Gastroesophageal sphincter (tissue), 4 donors: ENCODE measurements at regions not wholly inside any gene's neighbourhood (a gene's known extent, or its start where the extent isn't known, plus 50 kb on each side); places are given as distances from the start of the nearest gene placed in this dataset.
"Not testable (repeated sequence)": the region's sequence is repeated elsewhere in the genome, so short reads cannot be mapped to it uniquely, and the experiment has no call there.

Experiments used
- ATAC-seq: fragments of 150-250 bp; one replicate; pipeline ENCODE4 v1.9.1; 2016; ENCODE audit warnings: mild to moderate bottlenecking, moderate library complexity
- H3K27ac ChIP-seq, 4 donors: fragments of 200-600 bp; sonication (generic) in 3 of 4; 1 replicate in 3 of 4; 2 replicates in 1 of 4; pipeline ENCODE4 v1.5.1; 2016 to 2019
- H3K27me3 ChIP-seq: fragments of 200-600 bp; sonication (generic); one replicate; pipeline ENCODE4 v1.5.1; 2019
- H3K36me3 ChIP-seq, 2 donors: fragments of 200-600 bp; sonication (generic); one replicate each; pipeline ENCODE4 v1.5.1; 2019; ENCODE audit warnings: control low read depth in 1 of 2
- H3K4me1 ChIP-seq, 3 donors: fragments of 200-600 bp; sonication (generic); 1 replicate in 2 of 3; 2 replicates in 1 of 3; pipeline ENCODE4 v1.5.1; 2016 to 2019; ENCODE audit warnings: control low read depth in 2 of 3
- H3K4me3 ChIP-seq, 2 donors: fragments of 200-600 bp; sonication (generic); one replicate each; pipeline ENCODE4 v1.5.1; 2019; ENCODE audit warnings: mild to moderate bottlenecking in 1 of 2, moderate library complexity in 1 of 2
- H3K9me3 ChIP-seq, 3 donors: fragments of 200-600 bp; sonication (generic); one replicate each; pipeline ENCODE4 v1.5.1; 2017 to 2019; ENCODE audit warnings: control low read depth in 2 of 3
- EP300 ChIP-seq: sonication (generic); formaldehyde crosslinking; IDR thresholded peaks from one replicate; pipeline ENCODE4 v1.6.1; 2017; ENCODE audit warnings: antibody characterized with exemption, mild to moderate bottlenecking
- POLR2A ChIP-seq, 2 donors: fragments of 450-650 bp; IDR thresholded peaks; one replicate each; pipeline ENCODE4 v1.6.1; 2017; ENCODE audit warnings: antibody characterized with exemption in 2 of 2, mild to moderate bottlenecking in 2 of 2, moderate library complexity in 1 of 2
- POLR2AphosphoS5 ChIP-seq: sonication (generic); formaldehyde crosslinking; IDR thresholded peaks from one replicate; pipeline ENCODE4 v1.6.1; 2017; ENCODE audit warnings: antibody characterized with exemption
- WGBS, 2 donors: methylation state at CpG; one replicate each; pipeline ENCODE4 v1.1.5; 2018; ENCODE audit warnings: low coverage in 1 of 2; 5-methylcytosine and 5-hydroxymethylcytosine counted together
- TF ChIP-seq, protein P1 (sequence below), 4 experiments: fragments of 200-600 bp in 2 of 4; fragments of 450-650 bp in 2 of 4; sonication (generic) in 1 of 4; IDR thresholded peaks; one replicate each; pipeline ENCODE4 v1.5.1; 2017 to 2019; ENCODE audit warnings: antibody characterized with exemption in 4 of 4, mild to moderate bottlenecking in 2 of 4, moderate library complexity in 2 of 4

DNA sequence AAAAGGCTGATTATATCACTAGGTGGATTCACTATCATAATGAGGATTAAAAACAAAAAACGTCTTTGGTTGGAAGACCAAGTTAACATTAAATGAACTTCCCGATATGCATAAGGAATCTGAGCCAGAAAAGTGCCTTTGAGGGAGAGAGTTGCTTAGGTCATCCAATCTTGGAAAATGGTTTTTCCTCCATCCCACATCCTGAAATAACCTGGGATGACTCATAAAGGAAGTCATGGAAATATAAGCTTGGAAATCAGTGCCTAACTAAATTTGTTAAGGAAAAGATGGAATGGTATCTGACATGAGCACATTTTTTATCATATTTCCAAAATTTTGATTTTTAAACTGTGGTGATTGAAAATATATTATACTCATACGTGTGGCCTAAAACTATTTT lies 66.0 kb downstream of the KBTBD8 start:
- H3K4me1 ChIP-seq: no peaks in the 10 kb centered on the region
- no peak overlapping the region for H3K4me3 ChIP-seq
- no peak for ATAC-seq
- WGBS, 2 donors: 56 to 83% methylated on average over 3 of the region's 3 CpGs
- H3K27me3 ChIP-seq: no peaks in the 10 kb centered on the region
- H3K9me3 ChIP-seq: no peaks in the 10 kb centered on the region
- H3K36me3 ChIP-seq: no peaks in the 10 kb centered on the region
- H3K27ac ChIP-seq: no peak overlapping the region
- no peak for TF ChIP-seq POLR2A (IDR thresholded peaks at IDR 0.05)
- TF ChIP-seq, protein P1, sequence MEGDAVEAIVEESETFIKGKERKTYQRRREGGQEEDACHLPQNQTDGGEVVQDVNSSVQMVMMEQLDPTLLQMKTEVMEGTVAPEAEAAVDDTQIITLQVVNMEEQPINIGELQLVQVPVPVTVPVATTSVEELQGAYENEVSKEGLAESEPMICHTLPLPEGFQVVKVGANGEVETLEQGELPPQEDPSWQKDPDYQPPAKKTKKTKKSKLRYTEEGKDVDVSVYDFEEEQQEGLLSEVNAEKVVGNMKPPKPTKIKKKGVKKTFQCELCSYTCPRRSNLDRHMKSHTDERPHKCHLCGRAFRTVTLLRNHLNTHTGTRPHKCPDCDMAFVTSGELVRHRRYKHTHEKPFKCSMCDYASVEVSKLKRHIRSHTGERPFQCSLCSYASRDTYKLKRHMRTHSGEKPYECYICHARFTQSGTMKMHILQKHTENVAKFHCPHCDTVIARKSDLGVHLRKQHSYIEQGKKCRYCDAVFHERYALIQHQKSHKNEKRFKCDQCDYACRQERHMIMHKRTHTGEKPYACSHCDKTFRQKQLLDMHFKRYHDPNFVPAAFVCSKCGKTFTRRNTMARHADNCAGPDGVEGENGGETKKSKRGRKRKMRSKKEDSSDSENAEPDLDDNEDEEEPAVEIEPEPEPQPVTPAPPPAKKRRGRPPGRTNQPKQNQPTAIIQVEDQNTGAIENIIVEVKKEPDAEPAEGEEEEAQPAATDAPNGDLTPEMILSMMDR (IDR thresholded peaks at IDR 0.05): no peak
- no peak for TF ChIP-seq POLR2AphosphoS5
- TF ChIP-seq EP300: no peak

DNA sequence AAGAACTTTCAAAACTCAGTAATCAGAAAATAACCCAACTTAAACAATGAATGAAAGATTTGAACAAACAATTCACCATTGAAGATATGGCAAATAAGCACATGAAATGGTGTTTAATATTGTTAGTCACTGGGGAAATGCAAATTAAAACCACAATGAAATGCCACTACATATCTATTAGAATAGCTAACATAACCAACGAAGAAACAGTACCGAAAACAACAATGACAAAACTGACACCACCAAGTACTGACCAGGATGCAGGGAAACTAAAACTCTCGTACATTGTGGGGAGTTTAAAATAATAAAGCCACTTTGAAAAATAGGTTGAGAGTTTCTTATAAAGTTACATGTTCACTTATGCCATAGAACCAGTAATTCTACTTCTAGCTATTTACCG lies 69.1 kb downstream of the KBTBD8 start:
- Histone ChIP-seq H3K4me3 (no peak overlapping the region), H3K4me1 (no peaks in the 10 kb centered on the region), H3K27me3 (no peaks in the 10 kb centered on the region), H3K27ac (no peak overlapping the region), H3K36me3 (no peaks in the 10 kb centered on the region), H3K9me3 (peaks cover 0 to 2% (median 0%) of the 10 kb centered on the region in 3 donors)
- TF ChIP-seq POLR2A (IDR thresholded peaks at IDR 0.05): no peak
- WGBS, 2 donors: 81 to 83% methylated on average over 4 of the region's 4 CpGs
- no peak for ATAC-seq

DNA sequence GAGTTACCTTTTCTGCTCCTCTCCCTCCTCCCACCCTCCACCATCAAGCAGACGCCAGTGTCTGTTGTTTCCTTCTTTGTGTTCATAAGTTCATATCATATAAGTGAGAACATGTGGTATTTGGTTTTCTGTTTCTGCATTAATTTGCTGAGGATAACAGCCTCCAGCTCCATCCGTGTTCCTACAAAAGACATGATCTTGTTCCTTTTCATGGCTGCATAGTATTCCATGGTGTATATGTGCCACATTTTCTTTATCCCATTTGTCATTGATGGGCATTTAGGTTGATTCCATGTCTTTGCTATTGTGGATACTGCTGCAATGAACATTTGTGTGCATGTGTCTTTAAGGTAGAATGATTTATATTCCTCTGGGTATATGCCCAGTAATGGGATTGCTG lies 74.5 kb downstream of the KBTBD8 start:
- not testable (repeated sequence) for H3K4me1 ChIP-seq, H3K4me3 ChIP-seq

DNA sequence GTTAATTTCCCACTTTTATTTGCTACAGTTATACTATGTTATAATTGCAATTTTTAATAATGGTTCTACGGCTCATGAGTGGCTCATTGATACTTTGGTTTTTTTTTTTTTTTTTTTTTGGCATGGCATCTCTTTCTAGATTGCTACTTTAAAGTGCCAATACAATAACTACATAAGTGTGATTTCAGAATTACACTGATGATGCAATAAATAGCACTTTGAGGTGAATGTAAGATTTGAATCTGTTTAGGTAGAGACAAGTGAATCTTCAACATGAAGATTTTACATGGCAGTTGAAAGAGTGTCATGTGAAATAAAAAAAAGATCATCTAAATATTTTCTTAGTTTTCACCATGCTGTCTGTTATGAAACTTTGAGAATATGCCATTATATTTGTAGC lies 75.7 kb downstream of the KBTBD8 start:
- no peak for TF ChIP-seq EP300
- TF ChIP-seq, protein P1 (IDR thresholded peaks at IDR 0.05): no peak
- no peak for TF ChIP-seq POLR2AphosphoS5
- no peak for TF ChIP-seq POLR2A (IDR thresholded peaks at IDR 0.05)
- WGBS, 2 donors: 88 to 93% methylated on average over 1 of the region's 1 CpG
- Histone ChIP-seq H3K27ac (no peak overlapping the region), H3K27me3 (no peaks in the 10 kb centered on the region), H3K9me3 (peaks cover 0 to 6% (median 0%) of the 10 kb centered on the region in 3 donors), H3K4me3 (no peak overlapping the region), H3K36me3 (no peaks in the 10 kb centered on the region), H3K4me1 (no peaks in the 10 kb centered on the region)
- ATAC-seq: no peak

More for the DNA sequence above, 74.5 kb downstream of the KBTBD8 start:
- H3K27ac ChIP-seq, H3K9me3 ChIP-seq, ATAC-seq, H3K27me3 ChIP-seq, H3K36me3 ChIP-seq: not testable (repeated sequence)
- WGBS, 2 donors: 91 to 94% methylated on average over 2 of the region's 2 CpGs

DNA sequence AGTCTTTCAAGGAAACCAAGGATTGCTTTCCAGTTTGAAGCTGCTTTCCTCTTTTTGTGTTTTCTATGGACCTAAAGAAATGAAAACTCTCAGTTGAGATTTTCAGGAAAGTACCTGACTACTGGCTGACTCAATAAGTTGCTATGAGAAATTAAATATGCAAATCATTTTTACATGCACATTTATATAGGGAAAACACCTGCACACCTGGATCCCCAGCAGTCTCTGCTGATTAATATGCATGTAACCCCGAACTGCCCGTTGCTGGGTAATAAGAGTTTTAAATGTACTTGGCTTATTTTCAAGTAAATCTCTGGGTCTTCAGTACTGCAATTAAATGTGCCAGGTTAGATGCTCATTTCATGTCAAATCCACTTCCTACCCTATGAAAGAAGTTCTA lies 77.2 kb downstream of the KBTBD8 start:
- no peak overlapping the region for H3K4me3 ChIP-seq
- no peak for ATAC-seq
- no peak for TF ChIP-seq POLR2AphosphoS5
- WGBS, 2 donors: 97 to 100% methylated on average over 2 of the region's 2 CpGs
- H3K9me3 ChIP-seq: peaks cover 0 to 6% (median 0%) of the 10 kb centered on the region in 3 donors
- no peaks in the 10 kb centered on the region for H3K4me1 ChIP-seq
- no peaks in the 10 kb centered on the region for H3K27me3 ChIP-seq
- H3K36me3 ChIP-seq: no peaks in the 10 kb centered on the region
- no peak overlapping the region for H3K27ac ChIP-seq

DNA sequence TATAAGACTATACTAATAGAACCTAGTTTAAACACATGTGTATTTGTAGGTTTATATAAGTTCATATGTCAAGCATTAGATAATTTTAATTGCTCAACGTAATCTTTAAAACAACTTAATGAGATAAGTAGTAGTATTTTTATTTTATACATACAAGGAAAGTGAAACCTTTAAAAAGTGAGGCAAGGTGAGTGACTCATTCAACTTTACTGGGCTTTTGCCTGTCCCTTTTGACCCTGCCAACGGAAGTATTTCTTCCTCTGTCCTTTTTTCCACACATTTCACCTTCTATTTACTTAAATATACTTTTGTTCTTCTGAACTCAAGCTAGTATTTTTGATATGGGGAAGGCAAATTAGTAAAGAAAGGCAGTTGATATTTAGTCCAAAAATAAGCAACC lies 78.5 kb downstream of the KBTBD8 start:
- no peak overlapping the region for H3K27ac ChIP-seq
- 48 to 63% methylated on average over 2 of the region's 2 CpGs for WGBS, 2 donors
- no peak overlapping the region for H3K4me3 ChIP-seq
- no peaks in the 10 kb centered on the region for H3K36me3 ChIP-seq
- no peaks in the 10 kb centered on the region for H3K4me1 ChIP-seq
- H3K9me3 ChIP-seq: peaks cover 0 to 6% (median 0%) of the 10 kb centered on the region in 3 donors
- no peak for ATAC-seq
- no peaks in the 10 kb centered on the region for H3K27me3 ChIP-seq
- no peak for TF ChIP-seq POLR2AphosphoS5
- TF ChIP-seq, protein P1 (IDR thresholded peaks at IDR 0.05): no peak
- no peak for TF ChIP-seq POLR2A (IDR thresholded peaks at IDR 0.05)
- TF ChIP-seq EP300: no peak

DNA sequence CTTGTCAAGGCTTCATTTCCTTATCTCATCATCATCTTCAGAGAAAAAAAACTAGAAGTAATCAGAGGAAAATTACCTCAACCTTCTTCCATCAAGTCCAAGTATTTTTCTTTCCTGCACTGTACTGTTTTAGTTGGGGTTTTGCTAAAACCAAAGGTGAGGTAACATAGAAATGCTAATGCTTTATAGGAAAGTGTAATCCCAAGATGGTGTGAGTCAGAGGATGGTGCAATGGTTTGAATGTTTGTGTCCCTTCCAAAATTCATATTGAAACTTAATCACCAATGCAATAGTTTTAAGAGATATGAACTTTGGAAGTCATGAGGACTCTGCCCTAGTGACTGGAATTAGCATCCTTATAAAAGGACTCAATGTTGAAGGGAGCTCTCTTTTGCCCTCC lies 79.5 kb downstream of the KBTBD8 start:
- no peaks in the 10 kb centered on the region for H3K27me3 ChIP-seq
- ATAC-seq: no peak
- no peak overlapping the region for H3K4me3 ChIP-seq
- TF ChIP-seq EP300 (no peak), POLR2A (IDR thresholded peaks at IDR 0.05) (no peak), POLR2AphosphoS5 (no peak)
- TF ChIP-seq, protein P1 (IDR thresholded peaks at IDR 0.05): no peak
- no peaks in the 10 kb centered on the region for H3K36me3 ChIP-seq
- no peaks in the 10 kb centered on the region for H3K4me1 ChIP-seq
- H3K27ac ChIP-seq: no peak overlapping the region
- H3K9me3 ChIP-seq: peaks cover 0 to under 1% (median 0%) of the 10 kb centered on the region in 3 donors
